ENCODE measurements at regions not wholly inside any gene's neighbourhood (a gene's known extent, or its start where the extent isn't known, plus 50 kb on each side); places are given as distances from the start of the nearest gene placed in this dataset.

DNA sequence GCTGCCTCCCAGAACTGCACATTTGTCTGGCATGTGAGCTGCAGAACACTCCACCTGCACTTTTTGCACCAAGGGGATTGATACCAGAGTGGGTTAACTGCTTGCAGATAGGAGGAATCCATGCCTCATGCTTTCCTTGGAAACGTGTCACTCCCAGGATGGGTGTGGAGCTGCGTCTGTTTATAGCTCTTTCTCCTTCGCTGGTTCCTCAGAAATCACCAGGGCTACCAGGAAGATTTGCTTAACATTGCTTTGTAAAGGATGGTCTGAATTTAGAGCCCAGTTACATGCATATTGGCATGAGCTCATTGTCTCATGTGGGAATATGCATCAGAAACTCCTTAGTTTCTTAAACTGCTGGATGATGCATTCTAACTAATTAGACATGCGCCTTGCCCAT, 234.6 kb downstream of the GADD45G start:
- H3K79me2 ChIP-seq (ENCODE audit: insufficient read depth, low read length) = no peaks in the 10 kb centered on the region
- no peak overlapping the region for H3K27ac ChIP-seq (ENCODE audit: low read depth, low read length)
- H4K20me1 ChIP-seq (ENCODE audit: low read depth, low read length) = no peaks in the 10 kb centered on the region
- TF ChIP-seq, protein P1, sequence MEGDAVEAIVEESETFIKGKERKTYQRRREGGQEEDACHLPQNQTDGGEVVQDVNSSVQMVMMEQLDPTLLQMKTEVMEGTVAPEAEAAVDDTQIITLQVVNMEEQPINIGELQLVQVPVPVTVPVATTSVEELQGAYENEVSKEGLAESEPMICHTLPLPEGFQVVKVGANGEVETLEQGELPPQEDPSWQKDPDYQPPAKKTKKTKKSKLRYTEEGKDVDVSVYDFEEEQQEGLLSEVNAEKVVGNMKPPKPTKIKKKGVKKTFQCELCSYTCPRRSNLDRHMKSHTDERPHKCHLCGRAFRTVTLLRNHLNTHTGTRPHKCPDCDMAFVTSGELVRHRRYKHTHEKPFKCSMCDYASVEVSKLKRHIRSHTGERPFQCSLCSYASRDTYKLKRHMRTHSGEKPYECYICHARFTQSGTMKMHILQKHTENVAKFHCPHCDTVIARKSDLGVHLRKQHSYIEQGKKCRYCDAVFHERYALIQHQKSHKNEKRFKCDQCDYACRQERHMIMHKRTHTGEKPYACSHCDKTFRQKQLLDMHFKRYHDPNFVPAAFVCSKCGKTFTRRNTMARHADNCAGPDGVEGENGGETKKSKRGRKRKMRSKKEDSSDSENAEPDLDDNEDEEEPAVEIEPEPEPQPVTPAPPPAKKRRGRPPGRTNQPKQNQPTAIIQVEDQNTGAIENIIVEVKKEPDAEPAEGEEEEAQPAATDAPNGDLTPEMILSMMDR (IDR thresholded peaks at IDR 0.05; ENCODE audit: insufficient read depth, low read length, poor library complexity, severe bottlenecking) = no peak
- TF ChIP-seq EZH2phosphoT487 (conservative IDR thresholded peaks at IDR 0.05; ENCODE audit: low read length) = no peak
- no peak overlapping the region for H3K4me3 ChIP-seq (ENCODE audit: insufficient read depth, low read length, poor library complexity, severe bottlenecking)
- no peak overlapping the region for H3K9ac ChIP-seq (ENCODE audit: low read length)
- H2AFZ ChIP-seq (ENCODE audit: low read depth, low read length, severe bottlenecking) = no peak overlapping the region
- H3K4me2 ChIP-seq (ENCODE audit: low read depth, low read length, poor library complexity, severe bottlenecking) = no peak overlapping the region
- H3F3A ChIP-seq (ENCODE audit: insufficient read depth) = no peaks in the 10 kb centered on the region
- H3K36me3 ChIP-seq (ENCODE audit: low read length) = no peaks in the 10 kb centered on the region
- no peaks in the 10 kb centered on the region for H3K9me2 ChIP-seq (replicated peaks; ENCODE audit: insufficient read depth, low read length)
- H3K27me3 ChIP-seq (ENCODE audit: low read length) = no peaks in the 10 kb centered on the region
- H3K9me3 ChIP-seq (ENCODE audit: insufficient read depth, low read length) = no peaks in the 10 kb centered on the region

DNA sequence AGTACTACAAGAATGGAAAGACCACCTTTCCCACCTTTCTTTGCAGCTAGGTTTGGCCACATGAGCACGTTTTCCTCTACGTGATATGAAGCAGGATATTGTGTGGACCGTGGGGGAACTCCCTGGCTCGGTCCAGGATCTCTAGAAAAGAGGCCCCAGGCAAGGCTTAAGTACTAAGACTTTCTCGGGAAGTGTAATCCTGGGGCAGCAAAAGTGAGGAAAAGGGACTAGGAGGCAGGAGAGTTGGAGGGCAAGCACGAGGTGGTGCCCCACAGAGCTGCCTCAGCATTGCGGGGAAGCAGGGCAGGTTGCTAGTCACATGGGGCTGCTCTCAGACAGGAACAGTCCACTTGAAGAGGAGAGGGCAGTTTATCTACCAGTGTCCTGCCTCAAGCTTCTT, 235.1 kb downstream of the GADD45G start:
- H2AFZ ChIP-seq (ENCODE audit: low read depth, low read length, severe bottlenecking) = no peak overlapping the region
- TF ChIP-seq EZH2phosphoT487 (conservative IDR thresholded peaks at IDR 0.05; ENCODE audit: low read length) = no peak
- TF ChIP-seq, protein P1 (IDR thresholded peaks at IDR 0.05; ENCODE audit: insufficient read depth, low read length, poor library complexity, severe bottlenecking) = no peak
- no peak overlapping the region for H3K4me3 ChIP-seq (ENCODE audit: insufficient read depth, low read length, poor library complexity, severe bottlenecking)
- no peak overlapping the region for H3K9ac ChIP-seq (ENCODE audit: low read length)
- H4K20me1 ChIP-seq (ENCODE audit: low read depth, low read length) = no peaks in the 10 kb centered on the region
- H3K36me3 ChIP-seq (ENCODE audit: low read length) = no peaks in the 10 kb centered on the region
- no peaks in the 10 kb centered on the region for H3K9me3 ChIP-seq (ENCODE audit: insufficient read depth, low read length)
- H3K4me2 ChIP-seq (ENCODE audit: low read depth, low read length, poor library complexity, severe bottlenecking) = no peak overlapping the region
- H3F3A ChIP-seq (ENCODE audit: insufficient read depth) = no peaks in the 10 kb centered on the region
- no peaks in the 10 kb centered on the region for H3K79me2 ChIP-seq (ENCODE audit: insufficient read depth, low read length)
- H3K9me2 ChIP-seq (replicated peaks; ENCODE audit: insufficient read depth, low read length) = no peaks in the 10 kb centered on the region
- no peak overlapping the region for H3K27ac ChIP-seq (ENCODE audit: low read depth, low read length)
- H3K27me3 ChIP-seq (ENCODE audit: low read length) = no peaks in the 10 kb centered on the region

DNA sequence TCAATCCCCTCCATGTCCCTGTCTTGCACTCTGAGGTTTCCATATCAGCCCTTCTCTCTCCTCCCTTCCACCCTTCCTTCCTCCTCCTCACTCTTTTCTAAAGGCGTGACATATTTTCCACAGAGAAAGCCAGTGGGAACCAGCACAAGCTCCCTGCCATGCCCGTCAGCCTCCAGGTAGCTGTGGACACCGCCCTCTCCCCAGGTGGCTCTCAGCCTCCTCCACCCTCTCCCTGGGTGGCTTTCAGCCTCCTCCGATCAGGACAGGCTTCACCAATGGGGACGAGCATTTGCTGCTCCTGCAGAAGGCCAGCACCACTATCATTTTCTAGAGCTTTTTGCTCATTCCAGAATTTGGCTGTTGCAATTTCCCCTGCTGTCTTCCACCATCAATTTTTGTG, 236.6 kb downstream of the GADD45G start:
- Histone ChIP-seq H3K36me3 (ENCODE audit: low read length) (no peaks in the 10 kb centered on the region), H3K27me3 (ENCODE audit: low read length) (no peaks in the 10 kb centered on the region), H2AFZ (ENCODE audit: low read depth, low read length, severe bottlenecking) (no peak overlapping the region), H3K27ac (ENCODE audit: low read depth, low read length) (no peak overlapping the region), H3K9ac (ENCODE audit: low read length) (no peak overlapping the region), H4K20me1 (ENCODE audit: low read depth, low read length) (no peaks in the 10 kb centered on the region), H3K4me2 (ENCODE audit: low read depth, low read length, poor library complexity, severe bottlenecking) (no peak overlapping the region), H3K79me2 (ENCODE audit: insufficient read depth, low read length) (no peaks in the 10 kb centered on the region), H3F3A (ENCODE audit: insufficient read depth) (no peaks in the 10 kb centered on the region), H3K9me3 (ENCODE audit: insufficient read depth, low read length) (no peaks in the 10 kb centered on the region), H3K9me2 (replicated peaks; ENCODE audit: insufficient read depth, low read length) (no peaks in the 10 kb centered on the region), H3K4me3 (ENCODE audit: insufficient read depth, low read length, poor library complexity, severe bottlenecking) (no peak overlapping the region)
- TF ChIP-seq, protein P1 (IDR thresholded peaks at IDR 0.05; ENCODE audit: insufficient read depth, low read length, poor library complexity, severe bottlenecking) = no peak
- TF ChIP-seq EZH2phosphoT487 (conservative IDR thresholded peaks at IDR 0.05; ENCODE audit: low read length) = no peak

Measured in SU-DHL-6 (cell line).